WERI-Rb-1 (cell line): ENCODE measurements at regions not wholly inside any gene's neighbourhood (a gene's known extent, or its start where the extent isn't known, plus 50 kb on each side); places are given as distances from the start of the nearest gene placed in this dataset.

Source experiments
- DNase-seq: peaks from one replicate; pipeline ENCODE4 v3.0.0-alpha.2; 2020
- H3K27ac ChIP-seq: fragments of 250-450 bp; sonication (Bioruptor Pico); 2 replicates; pipeline ENCODE4 v1.5.1; 2020; ENCODE audit warnings: mild to moderate bottlenecking, moderate library complexity
- H3K27me3 ChIP-seq: fragments of 250-450 bp; sonication (Bioruptor Pico); 2 replicates; pipeline ENCODE4 v1.5.1; 2021; ENCODE audit warnings: mild to moderate bottlenecking, low read depth, moderate library complexity; ENCODE audit not compliant: insufficient read depth, severe bottlenecking
- H3K36me3 ChIP-seq: fragments of 250-450 bp; sonication (Bioruptor Pico); 2 replicates; pipeline ENCODE4 v1.5.1; 2020; ENCODE audit warnings: mild to moderate bottlenecking, moderate library complexity
- H3K4me3 ChIP-seq: 2 replicates; pipeline ENCODE4 v1.5.1; 2011; ENCODE audit warnings: low read depth, mild to moderate bottlenecking, control low read depth, low read length
- H3K9me3 ChIP-seq: fragments of 250-450 bp; sonication (Bioruptor Pico); 2 replicates; pipeline ENCODE4 v1.5.1; 2021; ENCODE audit warnings: mild to moderate bottlenecking, moderate library complexity; ENCODE audit not compliant: severe bottlenecking
- TF ChIP-seq, protein P1 (sequence below): IDR thresholded peaks from 2 replicates; pipeline ENCODE4 v1.5.1; 2011; ENCODE audit warnings: low read depth, mild to moderate bottlenecking, control low read depth, inconsistent platforms, low read length

DNA sequence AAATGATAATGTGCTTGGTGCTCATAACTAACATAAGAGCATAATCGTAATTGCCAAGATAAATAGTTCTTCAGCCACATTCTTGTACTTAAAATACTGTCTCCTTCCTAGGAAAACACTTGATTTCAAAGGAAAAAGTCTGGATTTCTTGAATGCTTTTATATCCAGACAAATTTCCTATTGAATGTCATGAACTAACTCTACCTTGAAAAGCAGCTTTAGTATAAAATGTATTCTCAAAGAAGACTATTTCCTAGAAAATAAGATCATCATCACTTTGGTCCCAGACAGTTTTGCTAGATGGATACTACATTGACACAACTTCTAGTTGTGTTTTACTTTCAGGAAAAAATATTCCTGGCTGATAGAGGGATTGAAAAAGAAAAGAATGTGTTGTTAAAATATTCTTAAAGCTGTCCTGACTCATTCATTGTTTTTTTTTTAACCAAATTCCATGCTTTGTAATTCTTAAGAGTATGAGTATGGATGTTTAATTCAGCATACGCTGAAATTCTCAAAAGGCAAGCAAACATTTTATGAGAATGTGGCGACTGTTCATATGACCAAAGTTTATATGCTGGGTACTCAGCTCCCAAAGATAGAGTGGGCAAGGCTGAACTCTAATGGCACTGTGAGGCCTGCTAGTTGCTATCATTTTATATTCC, 106.1 kb downstream of the PPP1R3A start:
- Histone ChIP-seq H3K36me3 (no peaks in the 10 kb centered on the region; the same call in 1 of the 2 replicates), H3K27me3 (no peaks in the 10 kb centered on the region), H3K4me3 (no peak overlapping the region), H3K9me3 (no peaks in the 10 kb centered on the region), H3K27ac (no peak overlapping the region)
- DNase-seq, result no peak
- TF ChIP-seq, protein P1, sequence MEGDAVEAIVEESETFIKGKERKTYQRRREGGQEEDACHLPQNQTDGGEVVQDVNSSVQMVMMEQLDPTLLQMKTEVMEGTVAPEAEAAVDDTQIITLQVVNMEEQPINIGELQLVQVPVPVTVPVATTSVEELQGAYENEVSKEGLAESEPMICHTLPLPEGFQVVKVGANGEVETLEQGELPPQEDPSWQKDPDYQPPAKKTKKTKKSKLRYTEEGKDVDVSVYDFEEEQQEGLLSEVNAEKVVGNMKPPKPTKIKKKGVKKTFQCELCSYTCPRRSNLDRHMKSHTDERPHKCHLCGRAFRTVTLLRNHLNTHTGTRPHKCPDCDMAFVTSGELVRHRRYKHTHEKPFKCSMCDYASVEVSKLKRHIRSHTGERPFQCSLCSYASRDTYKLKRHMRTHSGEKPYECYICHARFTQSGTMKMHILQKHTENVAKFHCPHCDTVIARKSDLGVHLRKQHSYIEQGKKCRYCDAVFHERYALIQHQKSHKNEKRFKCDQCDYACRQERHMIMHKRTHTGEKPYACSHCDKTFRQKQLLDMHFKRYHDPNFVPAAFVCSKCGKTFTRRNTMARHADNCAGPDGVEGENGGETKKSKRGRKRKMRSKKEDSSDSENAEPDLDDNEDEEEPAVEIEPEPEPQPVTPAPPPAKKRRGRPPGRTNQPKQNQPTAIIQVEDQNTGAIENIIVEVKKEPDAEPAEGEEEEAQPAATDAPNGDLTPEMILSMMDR, result no peak

DNA sequence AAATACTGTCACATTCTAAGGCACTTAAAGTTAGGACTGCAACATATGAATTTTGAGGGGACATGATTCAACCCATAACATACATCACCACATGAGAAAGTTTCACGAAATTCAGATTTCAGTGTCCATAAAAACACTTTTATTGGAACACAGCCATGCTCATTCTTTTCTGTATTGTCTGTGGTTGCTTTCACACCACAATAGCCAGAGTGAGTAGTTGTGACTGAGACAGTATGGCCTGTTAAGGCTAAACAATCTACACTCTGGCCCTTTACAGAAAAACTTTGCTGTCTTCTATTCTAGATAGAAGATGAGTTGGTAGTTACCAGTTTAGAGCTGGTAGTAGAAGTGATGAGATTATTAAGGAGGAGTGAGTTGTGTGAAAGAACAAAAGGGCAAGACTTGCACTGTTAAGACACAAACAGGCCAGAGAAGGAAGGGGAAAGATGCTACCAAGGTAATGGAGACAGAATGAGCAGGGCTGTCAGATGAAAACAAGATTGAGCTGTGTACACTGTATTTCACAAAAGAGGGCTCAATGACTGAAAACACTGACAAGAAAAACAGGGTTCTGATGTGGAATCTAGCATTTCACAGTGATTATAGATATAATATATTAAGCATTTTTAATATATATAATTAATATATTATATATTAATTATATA, 108.6 kb downstream of the PPP1R3A start:
- H3K4me3 ChIP-seq, result no peak overlapping the region
- DNase-seq, result no peak
- no peaks in the 10 kb centered on the region for H3K27me3 ChIP-seq
- TF ChIP-seq, protein P1, result no peak
- H3K27ac ChIP-seq, result no peak overlapping the region
- no peaks in the 10 kb centered on the region for H3K9me3 ChIP-seq
- no peaks in the 10 kb centered on the region; the same call in 1 of the 2 replicates for H3K36me3 ChIP-seq

DNA sequence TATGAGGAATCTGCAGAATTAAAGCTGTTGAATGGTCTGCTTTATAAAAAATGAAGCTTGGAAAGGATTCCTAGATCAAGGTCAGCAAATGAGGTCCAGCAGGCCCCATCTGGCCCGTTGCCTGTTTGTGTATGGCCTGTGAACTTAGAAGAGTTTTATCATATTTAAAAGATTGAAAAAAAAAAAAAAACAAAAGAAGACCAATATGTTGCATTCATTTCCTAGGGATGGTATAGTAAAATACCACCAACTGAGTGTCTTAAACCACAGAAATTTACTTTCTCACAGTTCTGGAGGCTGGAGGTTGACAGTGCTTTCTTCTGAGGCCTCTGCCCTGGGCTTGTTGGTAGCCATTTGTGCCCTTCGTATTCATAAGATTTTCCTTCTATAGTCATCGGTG, 109.2 kb downstream of the PPP1R3A start:
- Histone ChIP-seq H3K27me3 (no peaks in the 10 kb centered on the region), H3K36me3 (no peaks in the 10 kb centered on the region; the same call in 1 of the 2 replicates), H3K4me3 (no peak overlapping the region), H3K9me3 (no peaks in the 10 kb centered on the region), H3K27ac (no peak overlapping the region)
- no peak for DNase-seq
- TF ChIP-seq, protein P1, result no peak

DNA sequence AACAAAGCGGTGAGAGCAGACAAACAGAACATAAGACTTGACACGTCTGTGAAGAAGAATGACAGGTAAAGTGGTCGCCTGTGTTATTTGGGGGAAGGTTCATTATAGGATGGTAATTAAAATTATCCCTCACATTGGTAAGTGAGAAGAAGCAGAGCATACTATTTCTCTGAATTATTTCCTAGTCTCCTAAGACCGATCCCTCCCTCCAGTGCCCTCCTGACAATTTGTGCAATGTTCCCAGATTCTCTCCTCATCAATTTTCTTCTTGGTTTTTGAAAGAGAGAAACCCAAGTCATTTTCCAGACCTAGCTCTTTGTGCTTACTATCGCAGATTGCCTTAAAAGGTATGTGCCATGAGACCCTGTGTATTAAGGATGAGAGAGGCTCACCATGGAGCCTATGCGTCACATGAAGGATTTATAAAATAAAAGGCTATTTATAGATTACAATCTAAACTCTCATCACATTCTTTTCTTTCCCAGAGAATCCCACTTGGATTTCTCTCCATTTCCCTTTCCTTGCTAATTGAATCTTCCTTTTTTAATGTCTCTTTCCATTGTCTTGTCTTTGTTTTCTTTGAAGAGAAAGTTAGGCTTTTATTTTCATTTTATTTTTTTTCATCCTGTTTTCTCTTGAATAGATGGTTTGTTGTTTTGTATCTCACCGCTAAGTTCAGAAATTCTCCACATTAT, 112.0 kb downstream of the PPP1R3A start:
- no peak overlapping the region for H3K27ac ChIP-seq
- H3K4me3 ChIP-seq, result no peak overlapping the region
- no peak for DNase-seq
- H3K27me3 ChIP-seq, result no peaks in the 10 kb centered on the region
- TF ChIP-seq, protein P1, result no peak
- no peaks in the 10 kb centered on the region for H3K36me3 ChIP-seq
- no peaks in the 10 kb centered on the region for H3K9me3 ChIP-seq

DNA sequence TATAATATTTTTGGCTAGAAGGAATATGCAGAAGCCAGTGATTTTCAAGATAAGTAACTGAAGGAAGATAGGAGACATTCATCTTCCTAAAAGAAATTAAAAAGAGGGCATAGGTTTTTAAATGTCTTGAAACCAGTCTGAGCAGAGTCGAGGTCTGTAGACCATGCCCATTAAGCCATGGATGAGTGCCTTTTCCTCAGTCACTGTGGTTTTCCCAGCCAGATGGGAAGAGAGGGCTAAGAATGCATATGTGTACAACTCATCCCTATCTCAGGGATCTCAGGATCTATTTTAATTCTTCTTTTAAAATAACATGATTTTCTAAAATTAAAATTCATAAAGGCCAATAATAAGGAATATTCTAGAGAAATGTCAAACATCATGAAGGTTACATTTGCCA, 112.8 kb downstream of the PPP1R3A start:
- no peak overlapping the region for H3K27ac ChIP-seq
- H3K36me3 ChIP-seq, result no peaks in the 10 kb centered on the region
- H3K4me3 ChIP-seq, result no peak overlapping the region
- H3K9me3 ChIP-seq, result no peaks in the 10 kb centered on the region
- TF ChIP-seq, protein P1, result no peak
- DNase-seq, result no peak
- H3K27me3 ChIP-seq, result no peaks in the 10 kb centered on the region
